Panc1 (cell line): ENCODE measurements at regions not wholly inside any gene's neighbourhood (a gene's known extent, or its start where the extent isn't known, plus 50 kb on each side); places are given as distances from the start of the nearest gene placed in this dataset.

ENCODE experiments used
- CTCF ChIP-seq: fragments of 450-650 bp; IDR thresholded peaks from 2 replicates; pipeline ENCODE4 v1.5.1; 2017; ENCODE audit warnings: mild to moderate bottlenecking
- POLR2AphosphoS5 ChIP-seq: IDR thresholded peaks from 2 replicates; pipeline ENCODE4 v1.6.1; 2012; ENCODE audit warnings: mild to moderate bottlenecking, low read depth, low read length, moderate library complexity
- REST ChIP-seq, 2 experiments: IDR thresholded peaks; 2 replicates each; pipeline ENCODE4 v1.6.1; 2011 to 2012; ENCODE audit warnings: low read depth in 2 of 2, control low read depth in 1 of 2, low read length in 1 of 2, mild to moderate bottlenecking in 1 of 2, moderate library complexity in 1 of 2; ENCODE audit not compliant: insufficient read depth in 1 of 2
- SIN3A ChIP-seq: IDR thresholded peaks from 2 replicates; pipeline ENCODE4 v1.6.1; 2012; ENCODE audit warnings: low read depth, mild to moderate bottlenecking, low read length, moderate library complexity, borderline replicate concordance; ENCODE audit not compliant: insufficient read depth

GRCh38 chr1:221308534-221309511 lies 429.6 kb downstream of the HLX start:
- TF ChIP-seq CTCF (no peak), POLR2AphosphoS5 (no peak), SIN3A (no peak), REST (IDR thresholded peaks at IDR 0.05; ENCODE audit: insufficient read depth in 1 of 2, low read depth in 2 of 2, low read length in 1 of 2) (no peak)
